ENCODE measurements at regions not wholly inside any gene's neighbourhood (a gene's known extent, or its start where the extent isn't known, plus 50 kb on each side); places are given as distances from the start of the nearest gene placed in this dataset.

DNA sequence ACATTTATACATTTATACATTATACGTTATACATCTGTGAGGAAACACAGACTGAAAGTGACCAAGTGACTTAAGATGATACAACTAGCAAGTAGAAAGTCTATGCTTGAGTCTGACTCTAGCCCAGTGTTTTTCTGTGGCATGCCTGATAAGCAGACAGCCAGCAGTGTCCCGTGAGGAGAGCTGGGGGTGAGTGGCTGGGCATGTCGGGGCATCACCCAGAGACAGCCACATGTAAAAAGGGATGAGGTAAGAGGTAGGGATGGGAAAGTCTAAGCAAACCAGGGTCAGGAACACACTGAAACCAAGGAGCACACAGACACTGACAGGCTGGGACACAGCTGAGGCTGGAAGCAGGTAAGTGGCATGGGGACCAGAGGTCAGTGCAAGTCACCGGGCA, 333.2 kb downstream of the FOXO1 start:
- in situ Hi-C loops (cut with MboI), result no loop called here
- POLR2A ChIA-PET, result no interaction called here

DNA sequence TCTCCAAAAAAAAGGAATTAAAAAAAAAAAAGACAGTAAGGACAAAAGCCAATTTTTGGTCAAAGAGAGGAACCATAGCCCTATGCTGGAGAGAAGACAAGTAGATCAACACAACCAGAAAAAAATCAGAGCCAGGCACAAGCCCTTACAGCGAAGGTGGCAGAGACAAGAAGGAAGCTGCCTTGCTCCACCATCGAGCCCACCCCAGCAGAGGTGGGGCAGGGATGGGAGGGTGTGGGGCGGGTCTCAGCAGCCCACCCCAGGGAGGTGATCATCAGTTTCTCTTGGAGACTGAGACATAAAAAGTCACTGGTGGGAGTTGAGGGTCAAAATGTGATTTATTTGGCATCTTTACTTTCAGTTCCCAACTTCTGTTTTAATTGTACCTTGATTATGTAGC, 332.4 kb downstream of the FOXO1 start:
- ATAC-seq, result no peak
- Histone ChIP-seq H4K20me1 (ENCODE audit: control insufficient read depth, insufficient read depth) (no peaks in the 10 kb centered on the region), H3K4me1 (ENCODE audit: control insufficient read depth, insufficient read depth, low read length) (no peaks in the 10 kb centered on the region), H3K27ac (ENCODE audit: control insufficient read depth, insufficient read depth) (no peak overlapping the region), H2AFZ (ENCODE audit: control insufficient read depth, low read depth, low read length) (no peak overlapping the region), H3K36me3 (ENCODE audit: control insufficient read depth in 2 of 2, insufficient read depth in 2 of 2, low read length in 1 of 2) (no peaks in the 10 kb centered on the region), H3K9me3 (replicated peaks; ENCODE audit: control insufficient read depth, insufficient read depth, low read length) (no peaks in the 10 kb centered on the region), H3K79me2 (ENCODE audit: control insufficient read depth, insufficient read depth, low read length) (no peaks in the 10 kb centered on the region), H3K27me3 (replicated peaks in 1 of 2; ENCODE audit: control insufficient read depth in 2 of 2, insufficient read depth in 2 of 2, low read length in 1 of 2) (no peaks in the 10 kb centered on the region), H3K9ac (ENCODE audit: control insufficient read depth, insufficient read depth, low read length) (no peak overlapping the region), H3K4me3 (no peak overlapping the region), H3K4me2 (ENCODE audit: control insufficient read depth, insufficient read depth) (no peak overlapping the region)
- CTCF ChIA-PET, result no interaction called here
- RAD21 ChIA-PET (ENCODE audit: unreplicated experiment), result no interaction called here
- 18% methylated on average over 3 of the region's 3 CpGs for WGBS (ENCODE audit: insufficient coverage, insufficient replicate concordance, low lambda C conversion rate, missing lambda C conversion rate)
- POLR2A ChIA-PET, result no interaction called here
- SMC1A ChIA-PET (ENCODE audit: uncharacterized antibody, unreplicated experiment), result no interaction called here
- intact Hi-C loops (cut with micrococcal nuclease; ENCODE audit: unreplicated experiment) (no loop called here), in situ Hi-C loops (cut with MboI) (no loop called here)
- no TSS peak for BruUV-seq (replicated peaks)
- DNase-seq (ENCODE audit: low read depth, low spot score), result no peak
- FAIRE-seq, result no peak
- no peak for TF ChIP-seq SRF (IDR thresholded peaks at IDR 0.05; ENCODE audit: low read depth in 2 of 2, low read length in 2 of 2)
- TF ChIP-seq TAF1 (IDR thresholded peaks at IDR 0.05; ENCODE audit: borderline replicate concordance, low read depth, low read length), result no peak
- no peak for TF ChIP-seq CHD4 (IDR thresholded peaks at IDR 0.05)
- TF ChIP-seq MXI1 (IDR thresholded peaks at IDR 0.05; ENCODE audit: low read depth, low read length), result no peak
- TF ChIP-seq PAX5 (IDR thresholded peaks at IDR 0.05; ENCODE audit: borderline replicate concordance, low read depth, low read length), result no peak
- no peak for TF ChIP-seq MEF2B (IDR thresholded peaks at IDR 0.05; ENCODE audit: partially characterized antibody, poor library complexity, severe bottlenecking)
- TF ChIP-seq BACH1 (IDR thresholded peaks at IDR 0.05; ENCODE audit: borderline replicate concordance), result no peak
- TF ChIP-seq, protein P1, sequence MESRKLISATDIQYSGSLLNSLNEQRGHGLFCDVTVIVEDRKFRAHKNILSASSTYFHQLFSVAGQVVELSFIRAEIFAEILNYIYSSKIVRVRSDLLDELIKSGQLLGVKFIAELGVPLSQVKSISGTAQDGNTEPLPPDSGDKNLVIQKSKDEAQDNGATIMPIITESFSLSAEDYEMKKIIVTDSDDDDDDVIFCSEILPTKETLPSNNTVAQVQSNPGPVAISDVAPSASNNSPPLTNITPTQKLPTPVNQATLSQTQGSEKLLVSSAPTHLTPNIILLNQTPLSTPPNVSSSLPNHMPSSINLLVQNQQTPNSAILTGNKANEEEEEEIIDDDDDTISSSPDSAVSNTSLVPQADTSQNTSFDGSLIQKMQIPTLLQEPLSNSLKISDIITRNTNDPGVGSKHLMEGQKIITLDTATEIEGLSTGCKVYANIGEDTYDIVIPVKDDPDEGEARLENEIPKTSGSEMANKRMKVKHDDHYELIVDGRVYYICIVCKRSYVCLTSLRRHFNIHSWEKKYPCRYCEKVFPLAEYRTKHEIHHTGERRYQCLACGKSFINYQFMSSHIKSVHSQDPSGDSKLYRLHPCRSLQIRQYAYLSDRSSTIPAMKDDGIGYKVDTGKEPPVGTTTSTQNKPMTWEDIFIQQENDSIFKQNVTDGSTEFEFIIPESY (IDR thresholded peaks at IDR 0.05), result no peak
- TF ChIP-seq, protein P2, sequence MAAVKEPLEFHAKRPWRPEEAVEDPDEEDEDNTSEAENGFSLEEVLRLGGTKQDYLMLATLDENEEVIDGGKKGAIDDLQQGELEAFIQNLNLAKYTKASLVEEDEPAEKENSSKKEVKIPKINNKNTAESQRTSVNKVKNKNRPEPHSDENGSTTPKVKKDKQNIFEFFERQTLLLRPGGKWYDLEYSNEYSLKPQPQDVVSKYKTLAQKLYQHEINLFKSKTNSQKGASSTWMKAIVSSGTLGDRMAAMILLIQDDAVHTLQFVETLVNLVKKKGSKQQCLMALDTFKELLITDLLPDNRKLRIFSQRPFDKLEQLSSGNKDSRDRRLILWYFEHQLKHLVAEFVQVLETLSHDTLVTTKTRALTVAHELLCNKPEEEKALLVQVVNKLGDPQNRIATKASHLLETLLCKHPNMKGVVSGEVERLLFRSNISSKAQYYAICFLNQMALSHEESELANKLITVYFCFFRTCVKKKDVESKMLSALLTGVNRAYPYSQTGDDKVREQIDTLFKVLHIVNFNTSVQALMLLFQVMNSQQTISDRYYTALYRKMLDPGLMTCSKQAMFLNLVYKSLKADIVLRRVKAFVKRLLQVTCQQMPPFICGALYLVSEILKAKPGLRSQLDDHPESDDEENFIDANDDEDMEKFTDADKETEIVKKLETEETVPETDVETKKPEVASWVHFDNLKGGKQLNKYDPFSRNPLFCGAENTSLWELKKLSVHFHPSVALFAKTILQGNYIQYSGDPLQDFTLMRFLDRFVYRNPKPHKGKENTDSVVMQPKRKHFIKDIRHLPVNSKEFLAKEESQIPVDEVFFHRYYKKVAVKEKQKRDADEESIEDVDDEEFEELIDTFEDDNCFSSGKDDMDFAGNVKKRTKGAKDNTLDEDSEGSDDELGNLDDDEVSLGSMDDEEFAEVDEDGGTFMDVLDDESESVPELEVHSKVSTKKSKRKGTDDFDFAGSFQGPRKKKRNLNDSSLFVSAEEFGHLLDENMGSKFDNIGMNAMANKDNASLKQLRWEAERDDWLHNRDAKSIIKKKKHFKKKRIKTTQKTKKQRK (IDR thresholded peaks at IDR 0.05; ENCODE audit: low read depth, low read length), result no peak
- no peak for TF ChIP-seq ATF7 (IDR thresholded peaks at IDR 0.05; ENCODE audit: low read depth)
- no peak for TF ChIP-seq HDAC2 (IDR thresholded peaks at IDR 0.05)

More for the DNA sequence above, 333.2 kb downstream of the FOXO1 start:
- no peaks in the 10 kb centered on the region for H3K9me3 ChIP-seq (replicated peaks; ENCODE audit: control insufficient read depth, insufficient read depth, low read length)
- no peak for TF ChIP-seq JUNB (IDR thresholded peaks at IDR 0.05)
- TF ChIP-seq ESRRA (IDR thresholded peaks at IDR 0.05; ENCODE audit: low read length), result no peak
- no peak for TF ChIP-seq NFYB (IDR thresholded peaks at IDR 0.05; ENCODE audit: insufficient read depth, low read depth, low read length)
- TF ChIP-seq EZH2 (IDR thresholded peaks at IDR 0.05; ENCODE audit: borderline replicate concordance, control insufficient read depth, low read depth, low read length), result no peak
- TF ChIP-seq ZNF24 (IDR thresholded peaks at IDR 0.05), result no peak
- no peak for TF ChIP-seq CHD1 (IDR thresholded peaks at IDR 0.05; ENCODE audit: low read depth, low read length)
- no peak for TF ChIP-seq LARP7 (IDR thresholded peaks at IDR 0.05)
- TF ChIP-seq ZSCAN29 (IDR thresholded peaks at IDR 0.05), result no peak
- TF ChIP-seq KLF5 (IDR thresholded peaks at IDR 0.05; ENCODE audit: partially characterized antibody), result no peak
- TF ChIP-seq RELA (IDR thresholded peaks at IDR 0.05; ENCODE audit: borderline replicate concordance, partially characterized antibody), result no peak
- no peak for TF ChIP-seq ZZZ3 (IDR thresholded peaks at IDR 0.05; ENCODE audit: control insufficient read depth, insufficient read length, low read depth)
- ChIA-PET RAD21 (ENCODE audit: unreplicated experiment) (no interaction called here), CTCF (no interaction called here), SMC1A (ENCODE audit: uncharacterized antibody, unreplicated experiment) (no interaction called here)
- no peaks in the 10 kb centered on the region for H4K20me1 ChIP-seq (ENCODE audit: control insufficient read depth, insufficient read depth)
- H2AFZ ChIP-seq (ENCODE audit: control insufficient read depth, low read depth, low read length), result no peak overlapping the region
- H3K36me3 ChIP-seq (ENCODE audit: control insufficient read depth in 2 of 2, insufficient read depth in 2 of 2, low read length in 1 of 2), result no peaks in the 10 kb centered on the region
- WGBS (ENCODE audit: insufficient coverage, insufficient replicate concordance, low lambda C conversion rate, missing lambda C conversion rate), result 61% methylated on average over 4 of the region's 4 CpGs
- H3K4me2 ChIP-seq (ENCODE audit: control insufficient read depth, insufficient read depth), result no peak overlapping the region
- H3K79me2 ChIP-seq (ENCODE audit: control insufficient read depth, insufficient read depth, low read length), result no peaks in the 10 kb centered on the region
- no peaks in the 10 kb centered on the region for H3K27me3 ChIP-seq (replicated peaks in 1 of 2; ENCODE audit: control insufficient read depth in 2 of 2, insufficient read depth in 2 of 2, low read length in 1 of 2)
- H3K4me3 ChIP-seq, result no peak overlapping the region
- H3K9ac ChIP-seq (ENCODE audit: control insufficient read depth, insufficient read depth, low read length), result no peak overlapping the region
- no TSS peak for BruUV-seq (replicated peaks)
- no peak overlapping the region for H3K27ac ChIP-seq (ENCODE audit: control insufficient read depth, insufficient read depth)
- FAIRE-seq, result no peak
- no peak; the same call in 2 of the 3 replicates for ATAC-seq
- DNase-seq (ENCODE audit: low read depth, low spot score), result no peak
- intact Hi-C loops (cut with micrococcal nuclease; ENCODE audit: unreplicated experiment), result no loop called here
- H3K4me1 ChIP-seq (ENCODE audit: control insufficient read depth, insufficient read depth, low read length), result no peaks in the 10 kb centered on the region
